ENCODE measurements at regions not wholly inside any gene's neighbourhood (a gene's known extent, or its start where the extent isn't known, plus 50 kb on each side); places are given as distances from the start of the nearest gene placed in this dataset.

DNA sequence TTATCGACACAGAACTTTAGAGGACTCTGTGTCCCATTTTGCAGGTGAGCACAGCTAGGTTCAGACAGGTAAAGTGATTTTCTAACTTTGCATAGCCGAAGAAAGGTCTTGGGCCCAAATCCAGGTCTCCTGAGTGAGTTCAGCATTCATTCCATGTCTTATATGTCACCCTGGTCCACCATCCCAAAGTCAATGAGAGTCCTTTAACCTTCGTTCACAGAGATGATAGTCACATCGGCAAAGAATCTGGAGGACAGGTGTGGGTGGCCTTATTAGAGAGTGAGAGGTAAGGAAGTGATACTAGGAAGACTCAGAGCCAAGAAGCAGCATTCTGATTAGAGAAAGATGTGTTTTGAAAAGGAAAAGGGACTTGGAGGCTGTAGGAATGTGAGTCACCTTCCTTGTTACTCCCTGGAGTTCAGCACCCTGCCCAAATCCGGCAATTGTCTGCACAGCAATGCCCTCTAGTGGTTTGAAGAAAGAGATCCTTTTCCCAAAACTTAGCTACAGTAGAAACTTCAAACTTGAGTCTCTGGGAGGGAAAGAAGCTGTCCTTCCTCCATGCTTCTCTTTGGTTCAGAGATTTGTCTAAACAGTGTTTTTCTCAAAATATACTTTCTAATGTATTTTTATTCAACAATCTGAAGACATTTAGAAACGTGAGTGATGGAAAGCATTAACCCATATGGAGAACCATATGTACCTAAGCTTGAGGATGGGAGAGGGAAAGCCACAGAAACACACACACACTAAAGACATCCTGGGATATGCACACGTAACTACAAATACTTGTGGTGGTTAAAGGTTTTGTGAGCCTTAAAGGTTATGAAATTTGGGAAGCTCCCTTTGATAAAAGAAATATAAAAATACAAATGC, 96.4 kb upstream of the SHISA6 start:
- TF ChIP-seq, protein P1, sequence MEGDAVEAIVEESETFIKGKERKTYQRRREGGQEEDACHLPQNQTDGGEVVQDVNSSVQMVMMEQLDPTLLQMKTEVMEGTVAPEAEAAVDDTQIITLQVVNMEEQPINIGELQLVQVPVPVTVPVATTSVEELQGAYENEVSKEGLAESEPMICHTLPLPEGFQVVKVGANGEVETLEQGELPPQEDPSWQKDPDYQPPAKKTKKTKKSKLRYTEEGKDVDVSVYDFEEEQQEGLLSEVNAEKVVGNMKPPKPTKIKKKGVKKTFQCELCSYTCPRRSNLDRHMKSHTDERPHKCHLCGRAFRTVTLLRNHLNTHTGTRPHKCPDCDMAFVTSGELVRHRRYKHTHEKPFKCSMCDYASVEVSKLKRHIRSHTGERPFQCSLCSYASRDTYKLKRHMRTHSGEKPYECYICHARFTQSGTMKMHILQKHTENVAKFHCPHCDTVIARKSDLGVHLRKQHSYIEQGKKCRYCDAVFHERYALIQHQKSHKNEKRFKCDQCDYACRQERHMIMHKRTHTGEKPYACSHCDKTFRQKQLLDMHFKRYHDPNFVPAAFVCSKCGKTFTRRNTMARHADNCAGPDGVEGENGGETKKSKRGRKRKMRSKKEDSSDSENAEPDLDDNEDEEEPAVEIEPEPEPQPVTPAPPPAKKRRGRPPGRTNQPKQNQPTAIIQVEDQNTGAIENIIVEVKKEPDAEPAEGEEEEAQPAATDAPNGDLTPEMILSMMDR (conservative IDR thresholded peaks at IDR 0.05; ENCODE audit: low read depth, low read length): peak; percentile 76
- H3K4me3 ChIP-seq (ENCODE audit: low read depth, low read length): no peak overlapping the region
- DNase-seq (ENCODE audit: low read depth): no peak

DNA sequence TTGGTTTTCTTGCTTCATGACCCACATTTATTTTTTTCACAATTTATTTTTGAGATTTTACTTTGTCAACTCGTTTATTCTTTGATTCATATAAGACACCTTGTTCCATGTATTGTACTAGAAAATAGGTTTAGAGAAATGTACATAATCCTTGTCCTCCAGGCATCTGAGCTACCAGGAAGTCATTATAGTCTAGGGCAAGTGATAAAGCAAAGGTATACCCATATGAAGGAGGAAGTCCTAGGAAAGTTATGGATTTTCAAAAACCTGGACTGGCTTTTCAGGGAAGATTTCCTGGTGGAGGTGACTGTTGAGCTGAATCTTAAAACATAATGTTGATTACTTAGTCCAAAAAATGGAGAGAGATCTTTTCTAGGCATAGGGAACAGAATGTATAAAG, 98.8 kb upstream of the SHISA6 start:
- H3K4me3 ChIP-seq (ENCODE audit: low read depth, low read length): no peak overlapping the region
- TF ChIP-seq, protein P1 (conservative IDR thresholded peaks at IDR 0.05; ENCODE audit: low read depth, low read length): no peak
- DNase-seq (ENCODE audit: low read depth): no peak

- no peak for DNase-seq (ENCODE audit: low read depth)
- H3K4me3 ChIP-seq (ENCODE audit: low read depth, low read length): no peak overlapping the region
- TF ChIP-seq, protein P1 (conservative IDR thresholded peaks at IDR 0.05; ENCODE audit: low read depth, low read length): no peak
These were observed 100.5 kb upstream of the SHISA6 start for GRCh38 chr17:11140501-11140900.

DNA sequence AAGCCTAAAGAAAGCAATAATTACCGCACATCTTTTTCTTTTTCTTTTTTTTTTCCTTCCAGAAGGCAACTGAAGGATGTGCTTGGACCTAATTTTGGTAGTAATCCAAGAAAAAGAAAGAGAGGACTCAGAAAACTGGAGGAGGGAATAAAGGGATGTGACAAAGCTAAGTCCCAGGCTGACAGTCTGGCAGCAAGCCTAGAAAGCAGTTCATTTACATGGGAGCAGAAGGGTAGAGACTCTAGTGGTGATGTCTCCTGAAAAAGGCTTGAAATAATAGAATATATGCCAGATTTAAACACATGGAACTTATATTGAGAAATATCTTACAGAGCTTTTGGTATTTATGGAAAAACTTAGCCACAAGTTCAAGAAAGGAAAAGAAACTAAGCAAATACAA, 101.0 kb upstream of the SHISA6 start:
- H3K4me3 ChIP-seq (ENCODE audit: low read depth, low read length): no peak overlapping the region
- TF ChIP-seq, protein P1 (conservative IDR thresholded peaks at IDR 0.05; ENCODE audit: low read depth, low read length): no peak
- no peak for DNase-seq (ENCODE audit: low read depth)

DNA sequence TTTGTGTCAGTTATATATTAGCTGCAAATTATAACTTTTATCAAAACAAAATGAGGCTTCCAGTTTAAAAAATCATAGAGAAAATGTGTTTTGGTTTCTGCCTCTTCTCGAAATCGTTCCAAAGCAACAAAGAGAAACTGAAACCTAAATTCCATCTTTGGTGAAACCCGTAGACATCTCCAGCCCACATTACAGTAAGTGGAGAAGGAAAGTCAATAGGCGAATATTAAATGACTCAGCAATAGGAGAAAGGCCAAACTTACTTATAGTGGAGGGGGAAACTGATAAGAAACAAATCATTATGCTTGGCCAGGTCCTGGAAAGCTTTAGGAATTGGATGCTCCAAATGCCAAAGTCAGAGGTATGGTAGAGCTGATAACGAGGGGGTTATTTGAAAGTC, 103.0 kb upstream of the SHISA6 start:
- TF ChIP-seq, protein P1 (conservative IDR thresholded peaks at IDR 0.05; ENCODE audit: low read depth, low read length): no peak
- DNase-seq (ENCODE audit: low read depth): no peak
- no peak overlapping the region for H3K4me3 ChIP-seq (ENCODE audit: low read depth, low read length)

- DNase-seq (ENCODE audit: low read depth): no peak
- H3K4me3 ChIP-seq (ENCODE audit: low read depth, low read length): no peak overlapping the region
- TF ChIP-seq, protein P1 (conservative IDR thresholded peaks at IDR 0.05; ENCODE audit: low read depth, low read length): no peak
These were observed 105.2 kb upstream of the SHISA6 start for GRCh38 chr17:11135819-11136218.

DNA sequence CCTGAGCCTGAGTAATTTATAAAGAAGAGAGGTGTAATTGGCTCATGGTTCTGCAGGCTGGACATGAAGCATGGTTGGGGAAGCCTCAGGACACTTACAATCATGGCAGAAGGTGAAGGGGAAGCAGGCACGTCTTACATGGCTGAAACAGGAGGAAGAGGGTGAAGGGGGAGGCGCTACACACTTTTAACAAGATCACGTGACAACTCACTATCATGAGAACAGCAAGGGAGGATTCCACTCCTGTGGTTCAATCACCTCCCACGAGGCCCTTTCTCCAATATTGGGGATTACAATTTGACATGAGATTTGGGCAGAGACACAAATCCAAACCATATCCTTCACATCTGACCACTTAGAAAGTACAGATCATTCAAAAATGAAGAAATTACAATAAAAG, 110.6 kb upstream of the SHISA6 start:
- no peak for DNase-seq (ENCODE audit: low read depth)
- no peak overlapping the region for H3K4me3 ChIP-seq (ENCODE audit: low read depth, low read length)
- TF ChIP-seq, protein P1 (conservative IDR thresholded peaks at IDR 0.05; ENCODE audit: low read depth, low read length): no peak
